ENCODE measurements at regions not wholly inside any gene's neighbourhood (a gene's known extent, or its start where the extent isn't known, plus 50 kb on each side); places are given as distances from the start of the nearest gene placed in this dataset.

DNA sequence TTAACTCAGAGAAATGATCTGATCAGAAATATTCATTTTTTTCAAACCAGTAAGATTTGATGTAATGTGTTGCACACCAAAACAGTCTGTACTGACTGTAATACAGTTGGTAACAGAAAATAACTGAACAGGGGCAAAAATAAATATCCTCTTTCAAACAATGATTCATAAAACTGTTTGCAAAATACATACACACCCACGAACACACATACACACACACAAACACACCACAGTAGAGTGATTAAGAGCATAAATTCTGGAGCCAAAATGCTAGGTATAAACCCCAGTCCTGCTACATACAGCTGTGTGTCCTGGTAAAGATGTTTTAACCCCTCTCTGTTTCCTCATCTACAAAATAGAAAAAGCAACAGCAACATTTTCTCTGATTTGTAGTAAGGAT lies 376.6 kb downstream of the PDGFC start:
- TF ChIP-seq, protein P1, sequence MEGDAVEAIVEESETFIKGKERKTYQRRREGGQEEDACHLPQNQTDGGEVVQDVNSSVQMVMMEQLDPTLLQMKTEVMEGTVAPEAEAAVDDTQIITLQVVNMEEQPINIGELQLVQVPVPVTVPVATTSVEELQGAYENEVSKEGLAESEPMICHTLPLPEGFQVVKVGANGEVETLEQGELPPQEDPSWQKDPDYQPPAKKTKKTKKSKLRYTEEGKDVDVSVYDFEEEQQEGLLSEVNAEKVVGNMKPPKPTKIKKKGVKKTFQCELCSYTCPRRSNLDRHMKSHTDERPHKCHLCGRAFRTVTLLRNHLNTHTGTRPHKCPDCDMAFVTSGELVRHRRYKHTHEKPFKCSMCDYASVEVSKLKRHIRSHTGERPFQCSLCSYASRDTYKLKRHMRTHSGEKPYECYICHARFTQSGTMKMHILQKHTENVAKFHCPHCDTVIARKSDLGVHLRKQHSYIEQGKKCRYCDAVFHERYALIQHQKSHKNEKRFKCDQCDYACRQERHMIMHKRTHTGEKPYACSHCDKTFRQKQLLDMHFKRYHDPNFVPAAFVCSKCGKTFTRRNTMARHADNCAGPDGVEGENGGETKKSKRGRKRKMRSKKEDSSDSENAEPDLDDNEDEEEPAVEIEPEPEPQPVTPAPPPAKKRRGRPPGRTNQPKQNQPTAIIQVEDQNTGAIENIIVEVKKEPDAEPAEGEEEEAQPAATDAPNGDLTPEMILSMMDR (IDR thresholded peaks at IDR 0.05; ENCODE audit: borderline replicate concordance, extremely low read depth, low read length, poor library complexity, severe bottlenecking): no peak
- no peak for TF ChIP-seq EZH2 (IDR thresholded peaks at IDR 0.05; ENCODE audit: borderline replicate concordance, low read depth, low read length, severe bottlenecking)
